ENCODE measurements at regions not wholly inside any gene's neighbourhood (a gene's known extent, or its start where the extent isn't known, plus 50 kb on each side); places are given as distances from the start of the nearest gene placed in this dataset.

DNA sequence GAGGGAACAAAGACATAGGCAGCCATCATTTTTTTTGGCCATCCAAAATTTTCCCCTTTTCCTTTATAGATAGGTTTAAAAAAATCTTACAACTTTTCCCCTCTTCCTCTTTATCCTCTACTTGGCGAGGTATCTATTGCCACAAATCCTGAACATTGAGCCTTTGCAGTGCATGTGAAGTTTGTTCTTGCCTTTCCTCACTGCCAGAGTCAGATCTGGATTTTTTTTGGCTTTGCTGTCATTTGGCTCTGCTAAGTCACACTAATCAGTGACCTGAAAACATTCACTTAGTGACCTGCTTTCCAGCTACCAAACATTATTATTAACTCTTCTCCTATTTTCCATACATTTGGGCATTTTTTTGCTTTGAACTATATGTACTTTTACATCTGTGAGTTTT lies 249.2 kb upstream of the ZSWIM2 start:
- DNase-seq (no peak), ATAC-seq (no peak)
- Mint-ChIP-seq H3K4me1 (ENCODE audit: low read depth) (no peaks in the 10 kb centered on the region), H3K36me3 (ENCODE audit: insufficient read depth) (no peaks in the 10 kb centered on the region), H3K27me3 (ENCODE audit: low read depth) (no peaks in the 10 kb centered on the region), H3K4me3 (no peak overlapping the region), H3K9me3 (no peaks in the 10 kb centered on the region)

DNA sequence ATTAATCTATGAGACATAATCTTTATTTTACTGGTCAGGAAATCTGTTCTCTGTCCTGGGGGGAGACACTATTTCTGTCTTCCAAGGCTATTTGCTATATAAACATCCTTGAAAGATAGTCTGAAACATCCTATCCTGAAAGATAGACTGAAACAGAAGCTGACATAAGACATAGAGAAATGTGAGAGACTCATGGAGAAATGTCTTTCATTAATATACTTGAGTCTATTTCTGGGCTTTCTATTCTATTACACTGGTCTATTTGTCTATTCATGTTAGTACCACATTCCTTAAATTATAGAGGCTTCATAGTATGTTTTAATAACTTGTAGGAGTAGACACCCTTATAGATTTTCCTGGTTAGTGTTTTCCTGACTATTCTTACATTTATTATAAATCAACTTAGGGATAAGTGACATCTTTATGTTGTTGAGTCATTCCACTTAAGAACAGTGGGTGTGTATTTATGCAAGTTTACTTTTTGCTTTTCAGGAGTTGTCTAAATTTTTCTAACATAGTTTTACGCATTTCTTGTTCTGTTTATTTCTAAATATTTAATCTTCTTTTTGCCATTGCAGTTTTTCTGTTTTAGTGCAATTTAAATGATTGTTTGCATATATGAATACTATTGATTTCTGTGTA lies 244.9 kb upstream of the ZSWIM2 start:
- Mint-ChIP-seq H3K4me3 (no peak overlapping the region), H3K4me1 (ENCODE audit: low read depth) (no peaks in the 10 kb centered on the region), H3K9me3 (peaks cover 9% of the 10 kb centered on the region), H3K36me3 (ENCODE audit: insufficient read depth) (no peaks in the 10 kb centered on the region), H3K27me3 (ENCODE audit: low read depth) (no peaks in the 10 kb centered on the region)
- ATAC-seq (no peak), DNase-seq (no peak)

DNA sequence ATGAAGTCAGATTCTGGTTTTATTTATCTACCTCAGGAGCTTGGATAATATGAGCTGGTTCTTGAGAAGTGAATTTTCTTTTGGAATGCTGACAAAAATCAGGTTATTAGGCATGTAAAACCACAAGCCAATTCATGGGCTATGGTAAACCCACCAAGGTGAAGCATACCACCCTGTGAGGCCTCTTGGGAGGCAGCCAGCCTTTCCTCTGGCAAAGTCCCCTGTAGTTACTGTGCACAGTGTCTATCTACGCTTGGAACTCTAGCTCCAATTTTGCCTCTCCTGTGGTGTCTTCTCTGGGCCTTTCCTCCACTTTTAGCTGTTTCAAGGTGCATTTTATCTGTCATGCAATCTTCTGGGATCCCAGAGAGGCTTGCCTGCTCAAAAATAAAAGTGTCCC lies 242.7 kb upstream of the ZSWIM2 start:
- no peaks in the 10 kb centered on the region for H3K27me3 Mint-ChIP-seq (ENCODE audit: low read depth)
- peaks cover 12% of the 10 kb centered on the region for H3K9me3 Mint-ChIP-seq
- ATAC-seq (no peak), DNase-seq (no peak)
- no peaks in the 10 kb centered on the region for H3K4me1 Mint-ChIP-seq (ENCODE audit: low read depth)
- no peaks in the 10 kb centered on the region for H3K36me3 Mint-ChIP-seq (ENCODE audit: insufficient read depth)
- no peak overlapping the region for H3K4me3 Mint-ChIP-seq

DNA sequence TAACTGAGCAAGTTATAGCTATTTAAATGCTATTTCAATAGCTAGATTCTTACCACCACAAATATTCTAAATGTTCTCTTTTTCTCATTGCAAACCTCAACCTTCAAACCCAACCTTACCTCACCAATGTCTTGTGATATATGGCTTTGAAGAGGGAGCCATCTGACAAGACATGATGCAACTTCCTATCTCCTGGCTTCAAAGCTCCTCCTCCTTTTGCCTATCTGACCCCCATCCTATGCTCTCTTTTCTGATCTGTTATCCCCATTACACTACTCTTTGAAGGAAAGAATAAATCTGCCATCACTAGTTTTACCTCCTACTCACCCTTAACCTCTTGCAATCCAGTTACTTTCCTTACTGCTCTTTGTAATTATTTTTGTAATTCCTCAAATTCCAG lies 235.6 kb upstream of the ZSWIM2 start:
- no peak for DNase-seq
- H3K36me3 Mint-ChIP-seq (ENCODE audit: insufficient read depth), result no peaks in the 10 kb centered on the region
- no peaks in the 10 kb centered on the region for H3K27me3 Mint-ChIP-seq (ENCODE audit: low read depth)
- peaks cover 6% of the 10 kb centered on the region for H3K9me3 Mint-ChIP-seq
- no peak for ATAC-seq
- no peak overlapping the region for H3K4me3 Mint-ChIP-seq
- no peaks in the 10 kb centered on the region for H3K4me1 Mint-ChIP-seq (ENCODE audit: low read depth)

DNA sequence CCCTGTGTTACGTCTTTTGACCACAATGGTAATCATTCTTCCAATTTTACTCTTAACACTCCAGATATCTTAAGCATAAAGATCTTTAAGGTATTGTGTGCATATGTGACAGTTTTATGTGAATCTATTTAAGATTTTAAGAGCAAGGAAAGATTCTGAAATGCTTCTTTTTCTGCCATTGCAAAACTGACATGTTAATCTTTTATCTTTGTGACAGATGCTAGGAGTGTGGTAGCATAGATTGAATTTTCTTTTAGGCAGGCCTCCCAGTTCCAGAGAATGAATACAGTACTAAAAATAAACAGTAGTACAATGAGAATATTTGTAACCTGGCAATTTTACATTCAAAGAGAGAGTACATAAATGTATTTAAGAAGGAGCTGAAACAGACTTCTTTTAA lies 232.5 kb upstream of the ZSWIM2 start:
- ATAC-seq, result no peak
- no peaks in the 10 kb centered on the region for H3K27me3 Mint-ChIP-seq (ENCODE audit: low read depth)

DNA sequence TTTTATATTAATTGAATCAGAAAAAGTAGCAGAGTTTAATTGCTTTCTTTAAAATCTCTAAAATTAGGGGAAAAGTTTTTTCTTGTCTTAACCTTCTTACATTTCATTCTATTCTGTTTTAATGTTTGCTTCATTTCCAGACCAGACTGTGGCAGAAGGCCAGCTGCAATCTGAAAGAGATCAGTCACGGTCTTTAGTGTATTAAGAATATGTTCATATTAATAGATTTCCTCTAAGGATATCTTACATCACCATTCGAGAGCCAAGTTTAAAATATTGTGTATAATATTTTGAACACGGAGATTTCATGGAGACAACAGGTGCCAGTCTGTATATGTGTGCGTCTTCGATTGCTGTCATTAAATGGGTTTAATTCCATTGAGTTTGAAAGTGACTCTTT lies 230.9 kb upstream of the ZSWIM2 start:
- ATAC-seq (no peak), DNase-seq (no peak)
- Mint-ChIP-seq H3K36me3 (ENCODE audit: insufficient read depth) (no peaks in the 10 kb centered on the region), H3K9me3 (no peaks in the 10 kb centered on the region), H3K4me3 (no peak overlapping the region), H3K27me3 (ENCODE audit: low read depth) (no peaks in the 10 kb centered on the region), H3K4me1 (ENCODE audit: low read depth) (no peaks in the 10 kb centered on the region)

More for the DNA sequence above, 232.5 kb upstream of the ZSWIM2 start:
- no peak for DNase-seq
- no peaks in the 10 kb centered on the region for H3K36me3 Mint-ChIP-seq (ENCODE audit: insufficient read depth)
- H3K4me3 Mint-ChIP-seq, result no peak overlapping the region
- no peaks in the 10 kb centered on the region for H3K4me1 Mint-ChIP-seq (ENCODE audit: low read depth)
- no peaks in the 10 kb centered on the region for H3K9me3 Mint-ChIP-seq

DNA sequence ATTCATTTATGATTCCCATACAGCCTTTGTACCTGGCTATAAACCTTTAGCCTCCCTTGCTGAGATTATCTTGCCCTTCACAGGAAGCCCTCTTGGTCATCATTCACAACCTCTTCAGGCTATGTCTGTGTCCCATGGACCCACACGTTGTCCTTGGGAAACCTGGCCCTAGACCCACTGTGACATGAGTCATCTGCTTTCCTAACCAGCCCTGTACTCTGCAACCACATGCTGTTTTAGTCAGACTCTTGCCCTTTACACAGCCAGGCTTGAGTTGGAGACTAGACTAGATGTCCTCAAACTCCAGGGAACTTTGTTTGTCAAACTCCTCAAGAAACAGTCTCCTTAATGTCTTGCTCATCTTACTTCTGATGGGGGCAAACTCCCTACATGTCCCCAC lies 229.3 kb upstream of the ZSWIM2 start:
- Mint-ChIP-seq H3K27me3 (ENCODE audit: low read depth) (no peaks in the 10 kb centered on the region), H3K36me3 (ENCODE audit: insufficient read depth) (no peaks in the 10 kb centered on the region), H3K4me1 (ENCODE audit: low read depth) (no peaks in the 10 kb centered on the region), H3K4me3 (no peak overlapping the region), H3K9me3 (no peaks in the 10 kb centered on the region)
- no peak for DNase-seq
- ATAC-seq, result no peak

DNA sequence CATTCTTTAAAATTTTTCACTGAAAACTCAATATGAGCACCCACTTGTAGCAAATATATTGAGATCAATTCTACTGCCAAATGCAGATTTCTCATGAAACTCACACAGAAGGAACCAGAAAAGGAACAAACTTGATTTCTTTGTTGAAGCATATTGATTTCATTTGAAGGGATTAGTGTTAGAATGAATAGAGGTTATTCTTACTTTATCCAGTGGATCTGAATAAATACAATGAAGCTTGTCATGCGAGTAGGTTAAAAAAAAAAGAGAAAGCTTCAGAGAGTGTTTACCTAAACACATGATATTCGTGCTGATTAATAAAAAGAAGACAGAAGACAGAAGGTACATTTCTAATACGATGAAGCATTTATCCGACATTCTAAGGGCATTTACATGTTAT lies 226.7 kb upstream of the ZSWIM2 start:
- no peaks in the 10 kb centered on the region for H3K27me3 Mint-ChIP-seq (ENCODE audit: low read depth)
- DNase-seq (no peak), ATAC-seq (no peak)
- H3K4me1 Mint-ChIP-seq (ENCODE audit: low read depth), result no peaks in the 10 kb centered on the region
- H3K36me3 Mint-ChIP-seq (ENCODE audit: insufficient read depth), result no peaks in the 10 kb centered on the region
- no peaks in the 10 kb centered on the region for H3K9me3 Mint-ChIP-seq
- no peak overlapping the region for H3K4me3 Mint-ChIP-seq

DNA sequence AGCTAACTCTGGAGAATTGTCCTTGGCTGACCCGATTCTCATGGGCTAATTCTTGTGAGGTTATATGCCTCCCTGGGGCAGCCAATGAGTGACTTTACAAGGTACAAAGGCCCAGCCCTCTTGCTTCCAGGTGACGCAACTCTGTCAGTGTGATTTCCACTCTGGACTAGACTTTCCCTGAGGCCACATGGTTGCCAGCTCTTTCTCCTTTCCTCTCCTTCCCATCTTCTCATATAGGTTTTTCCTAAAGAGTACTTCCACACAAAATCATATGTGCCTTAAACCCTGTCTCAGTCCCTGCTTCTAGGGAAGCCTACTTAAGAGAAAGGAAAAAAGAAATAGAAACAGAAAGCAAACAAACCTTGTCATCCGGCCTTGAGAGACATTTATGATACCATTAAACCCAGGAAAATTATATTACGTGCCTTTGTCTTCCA lies 226.2 kb upstream of the ZSWIM2 start:
- H3K36me3 Mint-ChIP-seq (ENCODE audit: insufficient read depth), result no peaks in the 10 kb centered on the region
- H3K4me3 Mint-ChIP-seq, result no peak overlapping the region
- ATAC-seq (no peak), DNase-seq (no peak)
- H3K4me1 Mint-ChIP-seq (ENCODE audit: low read depth), result no peaks in the 10 kb centered on the region
- H3K9me3 Mint-ChIP-seq, result no peaks in the 10 kb centered on the region
- H3K27me3 Mint-ChIP-seq (ENCODE audit: low read depth), result no peaks in the 10 kb centered on the region

DNA sequence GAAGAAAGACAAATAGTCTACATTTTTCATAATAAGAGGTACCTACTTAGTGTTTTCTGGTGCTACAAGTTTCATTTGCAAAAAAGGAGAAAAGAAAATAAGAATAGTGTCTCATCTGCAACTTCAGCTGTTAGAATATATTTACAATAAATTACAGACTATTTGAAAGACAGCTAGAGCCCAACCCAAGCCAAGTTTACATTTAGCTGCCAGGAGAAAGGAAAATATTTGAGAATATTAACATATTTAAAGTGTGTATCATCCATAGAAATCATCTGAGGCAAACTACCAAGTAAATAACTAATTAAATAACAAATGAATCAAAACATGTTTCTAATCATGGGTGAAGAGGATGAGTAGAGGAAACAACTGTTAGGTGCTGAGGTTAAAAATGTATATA lies 209.2 kb upstream of the ZSWIM2 start:
- no peak overlapping the region for H3K4me3 Mint-ChIP-seq
- no peak for DNase-seq
- ATAC-seq, result no peak
- H3K4me1 Mint-ChIP-seq (ENCODE audit: low read depth), result no peaks in the 10 kb centered on the region
- no peaks in the 10 kb centered on the region for H3K27me3 Mint-ChIP-seq (ENCODE audit: low read depth)
- no peaks in the 10 kb centered on the region for H3K9me3 Mint-ChIP-seq
- H3K36me3 Mint-ChIP-seq (ENCODE audit: insufficient read depth), result no peaks in the 10 kb centered on the region

DNA sequence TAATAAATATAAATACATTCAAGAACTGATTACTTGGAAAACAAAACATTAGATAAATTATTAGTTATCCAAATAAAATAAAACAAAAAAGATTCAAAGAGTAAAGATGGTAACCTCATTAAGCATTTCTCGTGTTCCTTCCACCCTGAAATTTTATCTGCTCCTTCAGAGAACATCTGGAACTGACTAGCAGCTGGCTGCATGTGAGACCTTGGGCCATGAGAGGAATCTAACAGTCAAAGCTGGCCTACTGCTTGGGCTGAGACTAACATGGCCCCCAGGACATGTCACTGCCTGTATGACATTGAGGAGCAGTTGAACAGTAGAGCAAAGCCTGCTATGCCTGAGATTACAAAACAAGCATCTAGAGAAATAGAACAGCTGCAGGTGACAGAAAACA lies 208.5 kb upstream of the ZSWIM2 start:
- H3K4me1 Mint-ChIP-seq (ENCODE audit: low read depth), result no peaks in the 10 kb centered on the region
- no peaks in the 10 kb centered on the region for H3K27me3 Mint-ChIP-seq (ENCODE audit: low read depth)
- H3K36me3 Mint-ChIP-seq (ENCODE audit: insufficient read depth), result no peaks in the 10 kb centered on the region
- no peaks in the 10 kb centered on the region for H3K9me3 Mint-ChIP-seq
- ATAC-seq, result no peak
- H3K4me3 Mint-ChIP-seq, result no peak overlapping the region
- DNase-seq, result no peak

DNA sequence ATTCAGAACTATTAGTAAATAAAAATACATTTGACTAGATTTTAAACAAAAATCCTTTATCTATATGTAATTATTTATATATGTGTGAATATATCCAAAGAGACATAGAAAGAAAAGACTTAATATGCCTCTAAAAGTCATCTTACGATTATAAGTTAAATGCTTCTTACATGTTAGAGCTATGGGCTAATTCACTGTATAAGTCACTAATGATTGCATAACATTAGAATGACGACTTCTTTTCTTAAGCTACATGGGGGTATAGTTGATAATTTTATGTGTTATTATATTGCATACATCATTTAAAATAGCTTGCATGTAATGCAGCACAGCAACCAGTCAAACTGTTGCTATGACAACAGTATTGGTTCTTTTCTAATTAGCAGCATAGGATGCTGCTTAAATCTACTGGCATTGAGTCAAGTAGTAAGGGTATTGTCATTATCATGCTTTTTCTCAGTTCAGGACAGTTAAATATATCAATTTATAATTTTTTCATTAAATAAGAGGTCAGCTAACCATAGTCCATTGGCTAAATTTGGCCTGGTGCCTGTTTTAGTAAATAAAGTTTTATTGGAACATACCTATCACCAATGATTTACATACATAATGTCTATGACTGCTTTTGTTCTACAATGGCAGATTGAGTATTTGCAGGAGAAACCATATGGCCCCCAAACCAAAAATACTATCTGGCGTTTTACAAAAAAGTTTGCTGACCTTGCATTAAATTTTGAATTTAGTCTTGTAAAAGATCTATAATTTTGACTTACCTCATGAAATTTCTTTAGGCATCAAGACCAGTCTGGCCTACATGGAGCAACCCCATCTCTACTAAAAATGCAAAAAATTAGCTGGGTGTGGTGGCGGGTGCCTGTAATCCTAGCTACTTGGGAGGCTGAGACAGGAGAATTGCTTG lies 207.7 kb upstream of the ZSWIM2 start:
- H3K36me3 Mint-ChIP-seq (ENCODE audit: insufficient read depth), result no peaks in the 10 kb centered on the region
- H3K4me1 Mint-ChIP-seq (ENCODE audit: low read depth), result no peaks in the 10 kb centered on the region
- DNase-seq, result no peak
- ATAC-seq, result no peak
- no peak overlapping the region for H3K4me3 Mint-ChIP-seq
- no peaks in the 10 kb centered on the region for H3K9me3 Mint-ChIP-seq
- H3K27me3 Mint-ChIP-seq (ENCODE audit: low read depth), result no peaks in the 10 kb centered on the region

DNA sequence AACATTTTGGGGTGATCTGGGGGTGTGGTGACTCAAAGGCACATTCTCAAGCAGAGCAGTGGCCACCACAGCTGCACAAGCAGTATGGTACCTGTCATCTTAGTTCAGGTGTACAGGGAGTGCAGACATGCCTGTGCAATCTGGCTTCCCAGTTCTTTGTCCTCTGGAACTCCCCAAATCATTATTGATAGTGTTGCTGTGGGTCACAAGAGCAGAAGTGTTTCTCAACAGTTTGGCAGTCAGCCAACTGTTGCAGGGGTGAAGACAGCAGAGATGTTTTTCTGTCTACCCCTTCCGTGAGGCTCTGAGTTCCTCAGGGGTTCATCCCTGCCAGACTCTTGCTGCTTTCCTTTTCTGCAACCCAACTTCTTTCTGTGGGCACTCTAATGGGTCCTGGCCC lies 206.5 kb upstream of the ZSWIM2 start:
- Mint-ChIP-seq H3K9me3 (no peaks in the 10 kb centered on the region), H3K36me3 (ENCODE audit: insufficient read depth) (no peaks in the 10 kb centered on the region), H3K27me3 (ENCODE audit: low read depth) (no peaks in the 10 kb centered on the region), H3K4me1 (ENCODE audit: low read depth) (no peaks in the 10 kb centered on the region), H3K4me3 (no peak overlapping the region)
- DNase-seq, result no peak
- no peak for ATAC-seq

DNA sequence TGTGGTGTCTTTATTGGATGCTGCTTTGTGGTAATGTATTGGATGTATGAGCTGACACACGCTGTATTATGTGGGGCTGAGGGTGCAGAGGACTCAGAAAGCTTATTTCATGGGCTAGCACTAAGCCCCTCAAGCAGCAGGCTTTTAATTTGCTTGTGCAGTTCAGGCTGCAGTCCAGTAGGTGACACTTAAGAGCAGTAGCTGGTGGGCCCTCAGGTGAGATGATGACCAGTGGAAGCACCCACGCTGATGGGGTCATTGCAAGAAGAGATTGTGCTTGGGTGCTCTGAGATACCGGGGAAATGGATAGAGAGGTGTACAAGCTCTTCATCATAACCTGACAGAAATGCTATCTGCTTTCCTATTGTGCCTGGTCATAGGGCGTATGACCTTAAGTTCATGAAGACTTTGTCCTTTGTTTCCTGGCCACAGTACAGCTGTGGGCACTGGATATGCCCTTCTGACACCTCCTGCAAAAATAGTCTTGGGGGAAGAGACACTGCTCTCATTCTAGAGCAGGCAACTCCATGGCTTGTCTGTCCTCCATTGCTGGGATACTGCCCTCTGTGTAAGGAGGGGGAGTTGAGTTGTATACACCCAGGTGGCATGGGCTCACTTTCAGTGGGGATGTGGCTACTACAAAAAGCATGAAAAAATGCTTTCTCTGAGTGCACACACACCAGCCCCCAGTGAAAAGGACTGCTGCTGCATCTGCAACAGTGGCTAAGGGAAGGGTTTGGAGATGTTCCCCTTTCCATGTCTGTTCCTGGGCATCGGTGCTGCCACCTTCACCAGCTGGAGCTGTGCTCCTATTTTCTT lies 205.7 kb upstream of the ZSWIM2 start:
- no peak overlapping the region for H3K4me3 Mint-ChIP-seq
- no peaks in the 10 kb centered on the region for H3K9me3 Mint-ChIP-seq
- ATAC-seq (no peak), DNase-seq (no peak)
- no peaks in the 10 kb centered on the region for H3K4me1 Mint-ChIP-seq (ENCODE audit: low read depth)
- no peaks in the 10 kb centered on the region for H3K36me3 Mint-ChIP-seq (ENCODE audit: insufficient read depth)
- no peaks in the 10 kb centered on the region for H3K27me3 Mint-ChIP-seq (ENCODE audit: low read depth)
